ENCODE measurements at regions not wholly inside any gene's neighbourhood (a gene's known extent, or its start where the extent isn't known, plus 50 kb on each side); places are given as distances from the start of the nearest gene placed in this dataset.
"Not testable (repeated sequence)": the region's sequence is repeated elsewhere in the genome, so short reads cannot be mapped to it uniquely, and the experiment has no call there.

- not testable (repeated sequence) for TF ChIP-seq ZNF773 (CRISPR knock-in tag; IDR thresholded peaks at IDR 0.05; ENCODE audit: borderline replicate concordance); ZNF362 (CRISPR knock-in tag; IDR thresholded peaks at IDR 0.05; ENCODE audit: borderline replicate concordance); TEF (CRISPR knock-in tag; IDR thresholded peaks at IDR 0.05); POLR2A (IDR thresholded peaks at IDR 0.05; ENCODE audit: insufficient read depth in 1 of 2, low read depth in 2 of 2, low read length in 2 of 2); ZNF703 (CRISPR knock-in tag; IDR thresholded peaks at IDR 0.05; ENCODE audit: borderline replicate concordance); CTCF (CRISPR knock-in tag; IDR thresholded peaks at IDR 0.05); ARHGAP35 (CRISPR knock-in tag; IDR thresholded peaks at IDR 0.05; ENCODE audit: borderline replicate concordance); HIC2 (CRISPR knock-in tag; IDR thresholded peaks at IDR 0.05; ENCODE audit: low read depth); GPN1 (CRISPR knock-in tag; IDR thresholded peaks at IDR 0.05; ENCODE audit: borderline replicate concordance)
Measured at GRCh38 chr5:157936776-157937501, 78.0 kb upstream of the CLINT1 start.
